GM21367 (cell line): ENCODE measurements at regions not wholly inside any gene's neighbourhood (a gene's known extent, or its start where the extent isn't known, plus 50 kb on each side); places are given as distances from the start of the nearest gene placed in this dataset.
"Not testable (repeated sequence)": the region's sequence is repeated elsewhere in the genome, so short reads cannot be mapped to it uniquely, and the experiment has no call there.

ENCODE experiments used
- ATAC-seq: cut with Tn5 transposase; IDR thresholded peaks from one replicate; pipeline ENCODE4 v1.9.1; 2021; ENCODE audit not compliant: unreplicated experiment

DNA sequence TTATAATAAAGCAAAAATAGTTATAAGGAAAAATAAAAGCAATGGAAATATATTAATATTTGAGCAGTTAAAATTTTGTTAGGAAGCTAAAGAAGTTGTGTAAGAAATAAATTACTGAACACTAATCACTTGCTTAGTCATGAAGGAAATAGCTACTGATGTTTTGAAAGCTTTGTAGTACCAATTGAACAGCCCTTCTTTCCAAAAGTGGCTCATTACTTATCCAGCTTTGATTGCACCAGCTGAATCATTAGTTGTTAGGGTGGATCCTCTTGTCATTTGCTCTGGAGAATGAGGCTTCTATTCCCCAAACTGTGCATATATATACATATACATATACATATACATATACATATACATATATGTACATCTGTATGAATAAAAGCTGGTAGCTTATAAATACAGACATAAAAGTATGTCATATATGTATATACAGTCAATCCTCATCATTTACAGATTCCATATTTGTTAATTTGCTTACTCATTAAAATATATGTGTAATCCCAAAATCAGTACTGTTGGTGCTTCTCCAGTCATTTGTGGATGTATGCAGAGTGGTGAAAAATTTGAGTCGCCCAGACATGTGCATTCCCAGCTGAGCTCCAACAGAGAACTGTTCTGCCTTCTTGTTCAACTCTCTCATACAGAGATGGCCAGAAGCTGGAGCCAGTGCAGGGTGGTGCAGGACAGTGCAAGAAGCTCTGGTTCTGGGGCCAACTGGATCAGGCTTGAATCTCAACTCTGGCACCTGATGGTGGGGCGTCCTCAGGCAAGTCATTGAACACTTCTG lies 214.1 kb downstream of the RPAP3 start:
- ATAC-seq, result no peak

DNA sequence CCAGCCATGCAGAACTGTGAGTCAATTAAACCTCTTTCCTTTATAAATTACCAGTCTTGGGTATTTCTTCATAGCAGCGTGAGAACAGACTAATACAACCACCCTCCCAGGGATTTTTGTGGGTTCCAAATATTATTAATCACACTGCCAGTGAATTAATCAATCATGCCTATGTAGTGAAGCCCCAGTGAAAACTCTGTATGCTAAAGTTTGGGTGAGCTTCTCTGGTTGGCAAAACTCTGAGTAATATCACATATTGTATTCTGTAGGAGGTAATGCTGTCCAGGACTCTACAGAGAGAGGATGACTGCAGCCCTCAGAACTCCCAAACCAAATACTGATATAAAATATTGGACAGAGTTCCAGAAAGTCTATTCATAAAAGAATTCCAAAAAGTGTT lies 216.9 kb downstream of the RPAP3 start:
- no peak for ATAC-seq

DNA sequence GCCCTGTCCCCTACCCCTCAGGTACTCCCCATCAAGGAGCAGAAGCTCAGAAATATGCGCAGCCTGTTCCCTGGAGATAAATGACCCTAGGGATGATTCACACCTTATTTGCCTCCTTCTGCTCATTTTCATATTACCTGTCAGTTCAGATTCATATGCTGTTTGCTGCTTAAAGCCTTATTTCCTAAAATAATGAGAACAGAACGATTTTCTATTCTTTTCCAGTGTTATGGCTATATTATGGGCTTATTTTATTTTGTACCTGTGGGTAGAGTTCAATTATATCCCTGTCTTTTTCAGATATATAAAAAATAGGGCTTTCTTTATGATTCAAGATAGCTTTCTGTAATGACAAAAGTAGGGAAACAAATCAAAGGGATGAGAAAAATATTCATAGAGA lies 224.8 kb downstream of the RPAP3 start:
- ATAC-seq, result no peak

DNA sequence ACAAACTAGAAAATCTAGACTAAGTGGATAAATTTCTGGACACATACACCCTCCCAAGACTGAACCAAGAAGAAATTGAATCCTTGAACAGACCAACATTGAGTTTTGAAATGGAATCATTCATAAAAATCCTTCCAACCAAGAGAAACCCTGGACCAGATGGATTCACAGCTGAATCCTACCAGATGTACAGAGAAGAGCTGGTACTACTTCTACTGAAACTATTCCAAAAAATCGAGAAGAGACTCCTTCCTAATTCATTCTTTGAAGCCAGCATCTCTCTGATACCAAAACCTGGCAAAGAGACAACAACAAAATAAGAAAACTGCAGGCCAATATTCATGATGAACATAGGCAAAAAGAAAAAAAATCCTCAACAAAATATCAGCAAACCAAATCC lies 227.4 kb downstream of the RPAP3 start:
- no peak for ATAC-seq

- no peak for ATAC-seq
These were observed 232.7 kb downstream of the RPAP3 start for GRCh38 chr12:47473091-47473490.

DNA sequence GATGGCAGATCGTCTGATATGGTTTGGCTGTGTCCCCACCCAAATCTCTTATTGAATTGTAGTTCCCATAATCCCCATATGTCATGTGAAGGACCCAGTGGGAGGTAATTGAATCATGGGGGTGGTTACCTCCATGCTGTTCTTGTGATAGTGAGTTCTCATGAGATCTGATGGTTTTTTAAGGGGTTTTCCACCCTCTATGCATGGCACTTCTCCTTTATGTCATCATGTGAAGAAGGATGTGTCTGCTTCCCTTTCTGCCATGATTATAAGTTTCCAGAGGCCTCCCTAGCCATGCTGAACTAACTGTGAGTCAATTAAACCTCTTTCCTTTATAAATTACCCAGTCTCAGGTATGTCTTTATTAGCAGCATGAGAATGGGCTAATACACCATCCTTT lies 235.5 kb downstream of the RPAP3 start:
- ATAC-seq, result not testable (repeated sequence)

DNA sequence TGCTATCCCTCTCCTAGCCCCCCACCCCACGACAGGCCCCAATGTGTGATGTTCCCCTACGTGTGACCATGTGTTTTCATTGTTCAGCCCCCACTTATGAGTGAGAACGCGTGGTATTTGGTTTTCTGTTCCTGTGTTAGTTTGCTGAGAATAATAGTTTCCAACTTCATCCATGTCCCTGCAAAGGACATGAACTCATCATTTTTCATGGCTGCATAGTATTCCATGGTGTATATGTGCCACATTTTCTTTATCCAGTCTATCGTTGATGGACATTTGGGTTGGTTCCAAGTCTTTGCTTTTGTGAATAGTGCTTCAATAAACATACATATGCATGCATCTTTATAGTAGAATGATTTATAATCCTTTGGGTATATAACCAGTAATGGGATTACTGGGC lies 241.9 kb downstream of the RPAP3 start:
- not testable (repeated sequence) for ATAC-seq

DNA sequence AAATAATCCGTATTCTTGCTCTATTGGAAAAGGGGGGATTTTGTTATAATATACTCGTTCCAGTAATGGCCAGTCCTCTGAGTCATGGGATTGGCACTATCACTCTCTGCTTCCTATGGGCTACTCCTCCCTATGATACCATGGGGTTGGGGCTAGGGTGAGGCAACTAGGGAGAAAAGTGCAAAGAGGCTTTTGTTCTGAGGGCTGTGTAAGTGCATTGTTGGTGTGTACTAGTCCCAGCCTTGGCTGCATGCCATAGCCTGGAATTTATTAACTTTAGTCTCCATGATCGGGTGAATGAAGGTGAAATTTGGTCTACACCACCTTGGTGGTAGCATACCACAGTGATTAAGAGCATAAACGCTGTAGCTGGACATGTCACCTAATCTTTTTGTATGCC lies 247.6 kb downstream of the RPAP3 start:
- no peak for ATAC-seq

DNA sequence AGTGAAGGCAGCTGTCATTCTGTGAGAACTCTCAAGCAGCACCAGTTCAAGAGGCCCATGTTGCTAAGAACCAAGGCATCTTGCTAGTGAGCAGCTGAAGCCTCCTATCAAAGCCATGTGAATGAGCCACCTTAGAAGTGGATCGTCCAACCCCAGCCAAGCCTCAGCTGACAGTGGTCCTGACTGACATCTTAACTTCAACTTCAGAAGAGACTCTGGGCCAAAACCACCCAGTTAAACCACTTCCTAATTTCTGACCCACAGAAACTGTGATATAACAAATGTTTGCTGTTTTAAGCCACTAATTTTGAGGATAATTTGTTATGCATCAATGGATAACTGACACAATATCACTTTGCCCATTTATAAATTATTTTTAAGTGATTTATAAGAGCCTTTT lies 256.0 kb downstream of the RPAP3 start:
- no peak for ATAC-seq

DNA sequence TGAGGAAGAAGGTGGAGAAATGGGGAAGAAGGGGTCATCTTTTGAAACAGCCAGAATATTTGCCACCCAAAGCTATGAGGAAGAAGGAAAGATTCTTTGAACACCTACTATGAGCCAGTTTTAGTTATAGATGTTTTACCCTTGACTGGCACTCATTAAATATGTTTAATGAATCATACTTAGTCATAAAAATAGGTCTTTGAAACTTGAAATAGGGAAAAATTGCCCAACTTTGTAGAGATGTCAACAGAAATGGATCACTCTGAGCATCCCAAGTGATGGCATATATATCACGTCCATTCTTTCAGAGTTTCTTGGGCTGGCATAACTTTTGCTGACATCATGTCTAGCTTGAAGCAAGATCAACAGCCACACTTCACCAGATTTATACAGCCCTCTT lies 263.5 kb downstream of the RPAP3 start:
- ATAC-seq, result no peak

DNA sequence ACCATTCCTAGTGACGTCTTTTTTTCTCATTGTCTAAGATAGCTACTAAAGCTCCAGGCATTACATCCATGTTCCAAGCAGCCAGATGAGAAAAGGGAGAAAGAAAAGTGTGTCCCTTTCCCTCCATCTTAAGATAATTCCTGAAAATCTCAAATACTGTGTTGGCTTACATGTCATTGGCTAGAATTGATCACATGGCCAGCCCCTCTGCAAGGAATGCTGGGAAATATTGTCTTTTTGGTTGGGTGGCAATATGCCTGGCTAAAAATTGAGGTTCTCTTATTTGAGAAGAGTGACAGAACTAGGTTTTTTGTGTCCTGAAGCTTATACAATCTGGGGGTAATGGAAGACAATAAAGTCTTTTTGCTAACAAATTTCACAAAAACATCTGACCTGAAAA lies 264.3 kb downstream of the RPAP3 start:
- ATAC-seq, result no peak

DNA sequence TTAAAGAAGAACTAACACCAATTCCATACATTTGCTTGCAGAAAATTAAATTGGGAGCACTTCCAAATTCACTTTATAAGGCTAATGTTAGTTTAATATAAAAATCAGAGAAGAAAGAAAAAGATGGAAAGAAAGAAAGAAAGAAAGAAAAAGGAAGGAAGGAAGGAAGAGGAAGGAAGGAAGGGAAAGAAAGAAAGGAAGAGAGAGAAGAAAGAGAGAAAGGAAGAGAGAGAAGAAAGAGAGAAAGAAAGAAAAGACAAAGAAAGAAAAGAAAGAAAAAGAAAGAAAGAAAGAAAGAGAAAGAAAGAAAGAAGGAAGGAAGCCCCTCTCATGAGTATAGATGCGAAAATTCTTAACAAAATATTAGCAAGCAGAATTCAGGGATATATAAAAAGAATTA lies 267.7 kb downstream of the RPAP3 start:
- no peak for ATAC-seq

GRCh38 chr12:47437570-47437969 lies 268.3 kb downstream of the RPAP3 start:
- ATAC-seq, result no peak

DNA sequence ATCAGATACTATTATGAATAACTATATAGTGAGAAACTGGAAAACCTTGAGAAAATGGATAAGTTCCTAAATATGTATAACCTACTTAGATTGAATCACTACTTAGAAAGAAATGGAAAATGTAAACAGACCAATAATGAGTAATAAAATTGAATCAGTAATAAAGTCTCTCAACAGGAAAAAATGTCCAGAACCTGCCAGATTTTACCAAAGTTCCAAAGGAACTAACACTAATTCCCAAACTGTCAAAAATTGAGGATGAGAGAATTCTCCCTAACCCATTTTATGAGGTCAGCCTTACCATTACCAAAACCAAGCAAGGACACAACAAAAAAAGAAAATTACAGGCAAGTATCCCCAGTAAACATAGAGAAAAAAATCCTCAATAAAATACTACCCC lies 272.0 kb downstream of the RPAP3 start:
- ATAC-seq, result no peak

DNA sequence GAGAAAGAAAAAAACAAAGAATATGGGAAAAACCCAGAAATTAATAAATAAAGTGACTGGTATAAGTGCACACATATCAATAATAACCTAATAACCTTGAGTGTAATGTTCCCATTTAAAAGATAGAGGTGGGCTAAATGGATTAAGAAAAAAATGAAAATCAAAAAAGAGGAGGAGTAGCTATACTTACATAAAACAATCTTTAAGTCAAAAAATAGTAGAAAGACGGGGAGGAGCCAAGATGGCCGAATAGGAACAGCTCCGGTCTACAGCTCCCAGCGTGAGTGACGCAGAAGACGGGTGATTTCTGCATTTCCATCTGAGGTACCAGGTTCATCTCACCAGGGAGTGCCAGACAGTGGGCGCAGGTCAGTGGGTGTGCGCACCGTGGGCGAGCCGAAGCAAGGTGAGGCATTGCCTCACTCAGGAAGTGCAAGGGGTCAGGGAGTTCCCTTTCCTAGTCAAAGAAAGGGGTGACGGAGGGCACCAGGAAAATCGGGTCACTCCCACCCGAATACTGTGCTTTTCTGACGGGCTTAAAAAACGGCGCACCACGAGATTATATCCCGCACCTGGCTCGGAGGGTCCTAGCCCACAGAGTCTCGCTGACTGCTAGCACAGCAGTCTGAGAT lies 279.0 kb downstream of the RPAP3 start:
- ATAC-seq, result not testable (repeated sequence)

DNA sequence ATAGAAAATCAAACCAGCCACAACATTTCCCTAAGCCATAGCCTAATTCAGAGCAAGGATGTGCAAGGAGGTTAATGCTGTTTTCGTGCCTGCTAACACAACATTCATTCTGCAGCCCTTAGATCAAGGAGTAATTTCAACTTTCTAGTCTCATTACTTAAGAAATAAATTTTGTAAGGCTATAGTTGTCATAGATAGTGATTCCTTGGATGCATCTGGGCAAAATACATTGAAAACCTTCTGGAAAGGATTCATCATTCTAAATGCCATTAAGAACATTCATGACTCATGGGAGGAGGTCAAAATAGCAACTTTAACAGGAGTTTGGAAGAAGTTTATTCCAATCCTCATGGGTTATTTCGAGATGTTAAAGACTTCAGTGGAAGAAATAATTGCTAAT lies 283.2 kb downstream of the RPAP3 start:
- ATAC-seq, result no peak

GRCh38 chr12:47419497-47419896 lies 286.3 kb downstream of the RPAP3 start:
- ATAC-seq, result no peak

DNA sequence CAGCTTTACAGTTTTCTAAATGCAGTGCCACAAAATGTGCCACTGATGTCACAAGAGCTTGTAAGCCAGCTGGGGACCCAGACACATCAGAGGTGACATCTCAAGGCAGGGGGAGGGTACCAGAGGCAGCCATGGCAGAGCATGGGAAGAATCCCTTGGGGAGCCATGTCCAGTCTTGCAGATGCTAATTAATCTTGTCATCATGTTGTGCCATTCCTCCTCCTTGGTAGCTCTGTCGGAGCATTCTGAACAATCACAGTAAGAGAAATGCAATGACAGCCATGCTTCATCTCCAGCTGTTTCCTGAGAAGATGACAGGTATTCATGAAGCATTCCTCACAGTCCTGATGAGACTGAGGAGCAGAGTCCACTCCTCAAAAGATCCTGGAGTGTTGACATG lies 287.9 kb downstream of the RPAP3 start:
- ATAC-seq, result no peak

GRCh38 chr12:47417121-47417520 lies 288.7 kb downstream of the RPAP3 start:
- no peak for ATAC-seq

- ATAC-seq, result no peak
These were observed 290.8 kb downstream of the RPAP3 start for GRCh38 chr12:47415054-47415453.

- ATAC-seq, result no peak
These were observed 291.3 kb downstream of the RPAP3 start for GRCh38 chr12:47414511-47414910.

DNA sequence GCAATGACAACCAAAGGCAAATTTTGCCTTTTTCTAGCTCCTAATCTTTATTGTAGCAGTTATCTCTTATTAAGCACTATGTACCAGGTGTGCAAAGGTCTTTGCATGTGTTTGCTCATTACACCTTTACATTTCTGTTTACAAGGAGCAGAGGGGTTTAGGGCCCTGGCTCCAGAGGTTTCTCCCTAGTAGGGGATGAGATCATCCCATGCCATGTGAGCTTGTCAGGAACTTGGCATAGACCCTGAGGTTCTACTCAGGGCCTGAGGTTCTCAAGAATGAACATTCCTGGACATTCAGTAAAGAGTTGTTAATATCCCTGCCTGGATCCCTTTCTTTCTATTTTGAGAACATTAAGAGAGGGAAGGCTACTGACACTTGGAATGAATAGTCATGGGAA lies 292.0 kb downstream of the RPAP3 start:
- ATAC-seq, result no peak
